CD4-positive, alpha-beta T cell treated with Interleukin-12 subunit alpha and Interleukin-12 subunit beta, for 1 hour (primary cell): ENCODE measurements at regions not wholly inside any gene's neighbourhood (a gene's known extent, or its start where the extent isn't known, plus 50 kb on each side); places are given as distances from the start of the nearest gene placed in this dataset.
"Not testable (repeated sequence)": the region's sequence is repeated elsewhere in the genome, so short reads cannot be mapped to it uniquely, and the experiment has no call there.

Source experiments
- DNase-seq: peaks from one replicate; pipeline ENCODE4 v3.0.0-alpha.2; 2020

DNA sequence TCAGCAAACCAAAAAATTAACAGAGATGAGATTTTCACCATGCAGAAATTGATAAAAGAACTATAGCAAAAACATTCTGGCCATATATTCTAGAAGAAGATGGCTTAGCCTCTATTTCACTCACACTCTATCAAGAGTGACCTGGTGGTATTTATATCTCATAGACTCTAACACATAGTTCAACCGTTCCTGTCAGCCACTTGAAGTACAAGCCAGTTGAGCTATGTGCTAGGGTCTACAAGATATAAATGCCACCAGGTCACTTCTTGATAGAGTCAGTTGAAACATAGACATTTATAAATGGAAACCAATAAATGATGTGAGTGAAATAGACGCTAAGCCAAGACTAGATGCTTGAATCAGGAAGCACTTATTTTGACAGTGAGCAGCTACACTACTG lies 836.7 kb upstream of the EPHA5 start:
- DNase-seq = no peak

DNA sequence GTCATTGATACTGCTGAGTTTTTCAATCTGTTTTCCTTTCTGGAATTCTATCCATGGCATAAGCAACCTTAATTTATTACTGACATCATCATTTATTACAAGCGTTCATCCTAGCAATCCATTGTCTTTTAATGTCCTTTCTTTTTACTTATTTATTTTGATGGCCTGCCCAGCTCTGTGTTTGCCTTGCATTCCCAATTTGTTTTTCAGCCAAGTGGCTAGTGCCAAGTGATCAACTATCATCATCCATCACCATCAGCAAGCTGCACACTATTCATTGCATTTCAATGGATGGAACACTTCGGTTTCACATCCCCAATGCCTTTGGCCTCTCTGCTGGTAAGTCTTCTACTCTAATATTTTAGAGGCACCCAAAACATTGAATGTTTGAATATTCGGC lies 831.7 kb upstream of the EPHA5 start:
- no peak for DNase-seq

DNA sequence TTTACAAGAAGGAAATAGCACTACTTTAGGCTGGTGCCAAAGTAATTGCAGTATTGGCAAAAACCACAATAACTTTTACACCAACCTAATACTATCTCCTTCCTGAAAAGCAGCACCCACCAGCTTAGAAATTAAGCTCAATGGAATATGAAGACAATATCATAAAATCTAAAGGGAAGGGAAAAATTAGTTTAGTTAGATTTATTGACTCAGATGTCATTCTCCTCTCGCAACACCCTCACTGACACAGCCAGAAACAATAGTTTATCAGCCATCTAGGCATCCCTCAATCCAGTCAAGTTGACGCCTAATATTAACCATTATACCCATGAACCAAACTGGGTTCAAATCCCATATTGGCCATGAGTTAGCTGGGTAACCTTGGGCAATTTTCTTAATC lies 820.4 kb upstream of the EPHA5 start:
- no peak for DNase-seq

DNA sequence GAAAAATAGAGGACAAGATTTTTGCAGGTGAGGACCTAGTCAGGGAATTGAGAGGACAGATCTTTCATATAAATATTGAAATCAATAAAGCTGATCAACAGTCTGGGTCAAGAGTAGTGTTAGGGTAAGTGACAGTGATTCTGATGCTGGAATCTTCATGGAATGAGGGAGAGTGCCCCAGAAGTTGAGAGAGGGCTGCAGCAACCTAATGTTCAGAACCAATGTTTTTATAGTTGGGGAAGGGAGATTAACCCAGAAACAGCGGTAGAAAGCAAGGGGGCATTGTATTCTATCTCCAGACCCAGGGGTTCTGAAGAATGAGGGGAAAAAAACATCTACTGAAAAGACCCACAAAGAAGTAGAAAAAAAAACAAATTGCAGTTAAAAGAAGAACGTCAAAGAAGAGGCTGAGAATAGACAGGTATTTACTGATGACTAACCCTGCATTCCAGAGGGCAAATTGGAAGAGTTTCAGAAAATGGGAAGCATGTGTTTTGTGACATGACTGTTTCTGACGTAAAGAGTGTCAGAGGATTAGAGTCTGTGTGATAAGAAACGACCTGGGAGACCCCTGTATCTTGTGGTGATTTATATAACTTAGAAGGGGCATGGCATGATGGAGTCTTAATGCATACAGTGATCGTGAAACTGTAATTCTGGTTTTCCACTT lies 819.6 kb upstream of the EPHA5 start:
- DNase-seq = no peak

DNA sequence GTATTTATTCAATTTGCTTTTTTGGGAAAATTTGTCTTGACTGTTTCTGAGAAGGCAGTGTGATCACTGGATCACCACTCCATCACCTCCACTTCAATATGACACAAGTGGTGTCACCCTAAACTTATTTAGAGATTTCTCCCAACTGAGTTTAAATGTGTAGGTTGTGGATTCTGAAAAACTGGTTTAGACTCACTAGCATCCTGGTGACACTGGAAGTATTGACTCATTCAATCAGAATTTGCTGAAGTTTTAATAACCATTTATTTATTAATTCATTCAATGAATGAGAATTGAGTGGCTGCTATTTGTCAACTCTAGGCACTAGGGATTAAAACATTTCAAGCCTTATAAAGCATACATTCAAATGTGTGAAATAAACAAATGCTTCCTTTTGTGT lies 819.1 kb upstream of the EPHA5 start:
- no peak for DNase-seq

DNA sequence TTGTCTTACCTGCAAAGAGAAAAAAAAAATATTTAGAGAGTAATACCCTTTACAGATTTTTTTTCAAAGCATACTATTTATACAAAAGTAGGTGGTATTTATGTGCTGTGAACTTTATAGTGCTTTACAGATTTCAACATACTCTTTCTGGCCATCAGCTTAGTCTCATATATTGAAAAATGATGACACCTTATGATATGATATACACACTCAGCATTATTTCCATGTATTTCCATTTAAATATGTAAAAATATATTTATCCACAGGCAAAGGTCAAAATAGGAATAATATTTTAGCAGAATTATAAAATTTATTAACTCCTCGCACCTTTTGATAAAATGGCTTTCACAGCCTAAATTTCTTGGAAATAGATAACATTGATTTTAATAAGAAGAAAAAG lies 815.8 kb upstream of the EPHA5 start:
- DNase-seq = no peak

DNA sequence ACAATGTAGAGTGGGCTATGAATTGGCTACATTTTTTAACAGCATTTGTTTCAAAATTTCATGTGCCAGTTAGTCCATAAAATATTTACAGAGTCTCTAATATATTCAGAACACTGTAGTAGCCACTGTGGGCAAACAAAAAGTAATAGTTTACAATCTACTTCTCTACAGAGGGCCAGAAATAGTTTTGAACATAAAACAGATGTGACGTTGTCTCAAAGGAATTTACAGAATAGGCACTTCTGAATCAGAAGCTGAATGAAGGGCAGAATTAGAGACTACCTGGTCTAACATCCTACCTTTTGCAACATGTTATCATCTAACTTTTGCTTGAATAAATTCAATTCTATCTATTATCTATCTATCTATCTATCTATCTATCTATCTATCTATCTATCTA lies 811.9 kb upstream of the EPHA5 start:
- no peak for DNase-seq

DNA sequence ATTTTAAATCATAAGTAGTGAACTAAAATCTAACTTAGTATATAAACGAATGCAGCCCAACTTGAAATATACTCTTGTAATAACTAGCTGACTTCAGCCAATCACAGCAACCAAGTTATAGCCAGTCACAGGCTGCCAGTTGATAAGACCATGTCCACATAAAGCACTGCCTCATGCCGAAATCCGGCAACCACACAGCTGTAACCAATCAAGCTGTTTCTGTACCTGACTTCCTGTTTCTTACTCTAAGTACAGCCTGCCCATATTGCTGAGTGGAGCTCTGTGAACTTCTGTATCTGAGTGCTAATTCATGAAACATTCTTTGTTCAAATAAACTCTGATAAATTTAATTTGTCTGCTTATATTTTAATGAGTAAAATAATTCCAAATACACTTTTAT lies 805.3 kb upstream of the EPHA5 start:
- DNase-seq = no peak

DNA sequence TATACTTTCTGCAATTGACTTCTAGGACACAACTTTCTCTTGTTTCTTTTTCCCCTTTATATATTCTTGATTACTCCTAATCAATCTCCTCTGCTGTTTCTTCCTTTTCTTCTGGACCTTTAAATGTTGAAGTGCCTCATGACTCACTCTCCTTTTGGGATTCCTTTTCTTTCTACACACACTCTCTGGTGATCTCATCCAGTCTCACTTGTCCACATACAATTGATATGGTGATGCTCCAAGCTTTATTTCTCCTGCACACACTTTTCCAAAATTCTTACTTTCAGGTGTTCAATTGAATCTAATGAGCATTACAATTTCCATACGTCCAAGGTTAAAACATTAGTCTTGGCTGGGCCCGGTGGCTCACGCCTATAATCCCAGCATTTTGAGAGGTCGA lies 794.8 kb upstream of the EPHA5 start:
- no peak for DNase-seq

DNA sequence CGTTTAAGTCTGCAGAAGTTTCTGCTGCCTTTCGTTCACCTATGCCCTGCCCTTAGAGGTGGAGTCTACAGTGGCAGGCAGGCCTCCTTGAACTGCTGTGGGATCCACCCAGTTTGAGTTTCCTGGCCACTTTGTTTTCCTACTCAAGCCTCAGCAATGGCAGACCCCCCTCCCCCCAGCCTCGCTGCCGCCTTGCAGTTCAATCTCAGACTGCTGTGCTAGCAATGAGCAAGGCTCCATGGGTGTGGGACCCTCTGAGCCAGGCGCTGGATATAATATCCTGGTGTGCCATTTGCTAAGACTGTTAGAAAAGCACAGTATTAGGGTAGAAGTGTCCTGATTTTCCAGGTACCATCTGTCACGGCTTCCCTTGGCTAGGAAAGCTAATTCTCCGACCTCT lies 792.6 kb upstream of the EPHA5 start:
- DNase-seq = not testable (repeated sequence)

DNA sequence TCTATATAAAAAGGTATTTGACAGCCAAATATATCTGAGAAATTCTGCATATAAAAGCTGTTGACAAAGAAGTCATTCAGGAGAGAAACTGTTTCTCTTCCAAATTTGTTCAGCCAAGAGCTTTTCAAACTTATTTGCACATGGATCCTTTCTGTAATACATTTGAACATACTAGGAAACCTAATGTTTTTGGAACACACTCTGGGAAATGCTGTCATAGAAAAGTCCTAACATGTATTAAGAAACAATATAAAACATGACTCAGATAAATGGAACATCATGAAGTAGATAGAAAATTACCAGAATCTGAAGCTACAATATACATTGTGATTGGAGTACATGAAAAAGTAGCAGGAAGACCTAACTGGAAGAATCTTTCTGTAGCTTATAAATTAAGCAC lies 781.5 kb upstream of the EPHA5 start:
- DNase-seq = no peak

DNA sequence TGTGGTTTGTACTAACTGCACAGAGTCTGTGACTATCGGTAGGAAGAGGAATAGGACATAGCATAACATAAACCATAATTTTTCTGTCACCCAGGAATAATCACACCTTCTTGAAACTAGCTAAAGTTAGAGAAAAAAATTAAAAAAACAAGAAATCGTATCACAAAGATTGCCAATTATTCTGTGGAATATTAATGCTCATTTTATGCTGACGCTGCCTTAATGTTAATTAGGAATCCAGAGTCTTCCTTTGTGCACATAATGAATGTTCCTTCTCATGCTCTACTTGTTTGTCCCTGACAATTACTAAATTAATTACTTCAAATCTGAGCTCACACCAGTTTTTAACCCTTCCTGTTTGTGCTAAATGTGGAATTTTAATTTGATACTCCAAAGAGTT lies 772.7 kb upstream of the EPHA5 start:
- no peak for DNase-seq

DNA sequence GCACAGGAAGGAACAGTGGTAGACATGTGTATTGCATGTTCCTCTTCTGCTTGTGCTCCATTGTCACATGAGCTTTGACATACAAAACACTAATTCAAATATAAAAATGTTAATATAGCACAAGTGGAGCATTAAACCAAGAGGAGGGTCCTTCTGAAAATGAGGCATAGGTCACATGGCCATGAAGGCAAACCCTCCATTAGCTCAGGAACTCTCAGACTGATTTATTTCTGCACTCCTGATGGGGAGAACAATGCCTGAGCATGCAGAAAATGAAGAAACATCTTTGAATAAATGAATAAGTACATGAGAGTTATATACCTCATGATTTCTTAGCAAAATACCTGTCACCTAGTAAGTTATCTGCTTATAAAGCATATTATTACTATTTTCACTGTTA lies 769.2 kb upstream of the EPHA5 start:
- no peak for DNase-seq

DNA sequence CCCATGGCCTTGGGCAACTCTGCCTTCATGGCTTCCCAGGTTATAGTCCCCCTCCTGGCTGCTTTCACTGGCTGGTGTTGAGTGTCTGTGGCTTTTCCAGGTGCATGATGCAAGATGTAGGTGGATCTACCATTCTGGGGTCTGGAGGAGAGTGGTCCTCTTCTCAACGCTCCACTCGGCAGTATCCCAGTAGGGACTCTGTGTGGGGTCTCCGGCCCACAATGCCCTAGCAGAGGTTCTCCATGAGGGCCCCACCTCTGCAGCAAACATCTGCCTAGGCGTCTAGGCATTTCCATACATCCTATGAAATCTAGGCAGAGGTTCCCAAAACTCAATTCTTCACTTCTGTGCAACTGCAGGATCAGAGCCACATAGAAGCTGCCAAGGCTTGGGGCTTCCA lies 763.4 kb upstream of the EPHA5 start:
- DNase-seq = no peak

DNA sequence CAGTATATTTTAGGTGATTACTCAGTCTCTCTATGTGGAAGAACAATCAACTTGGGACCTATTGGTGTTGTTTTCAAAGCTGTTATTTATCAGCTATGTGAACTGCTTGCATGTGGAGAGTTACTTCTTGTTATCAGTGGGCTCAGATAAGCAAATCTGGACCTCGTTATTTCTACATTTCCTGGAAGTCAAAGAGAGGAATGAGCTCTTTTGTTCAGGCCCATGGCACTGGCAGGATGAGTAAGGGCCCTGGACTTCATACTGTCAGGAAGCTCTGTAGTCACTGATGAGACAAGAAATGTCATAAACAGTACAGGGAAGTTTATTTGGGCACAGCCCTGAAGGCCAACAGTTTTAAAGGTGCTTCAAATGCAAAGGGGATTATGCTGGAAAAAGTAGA lies 760.6 kb upstream of the EPHA5 start:
- no peak for DNase-seq

DNA sequence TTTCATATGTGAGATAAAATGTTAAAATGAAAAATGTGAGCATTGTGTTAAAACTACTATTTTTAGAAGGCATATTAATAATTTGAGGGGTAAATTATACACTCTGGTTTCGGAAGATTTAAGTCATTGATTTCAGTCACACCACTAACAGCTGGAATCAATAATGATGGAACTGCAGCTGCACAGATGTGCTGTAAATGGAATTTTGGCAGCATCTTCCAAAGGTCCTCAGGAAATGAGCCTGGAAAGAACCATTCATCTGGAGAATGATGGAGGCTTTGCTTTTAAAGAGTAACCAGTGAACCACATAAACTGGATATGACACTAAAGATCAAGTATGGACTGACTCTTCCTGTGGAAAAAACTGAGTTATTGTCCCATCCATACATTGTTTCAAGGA lies 759.0 kb upstream of the EPHA5 start:
- DNase-seq = no peak

DNA sequence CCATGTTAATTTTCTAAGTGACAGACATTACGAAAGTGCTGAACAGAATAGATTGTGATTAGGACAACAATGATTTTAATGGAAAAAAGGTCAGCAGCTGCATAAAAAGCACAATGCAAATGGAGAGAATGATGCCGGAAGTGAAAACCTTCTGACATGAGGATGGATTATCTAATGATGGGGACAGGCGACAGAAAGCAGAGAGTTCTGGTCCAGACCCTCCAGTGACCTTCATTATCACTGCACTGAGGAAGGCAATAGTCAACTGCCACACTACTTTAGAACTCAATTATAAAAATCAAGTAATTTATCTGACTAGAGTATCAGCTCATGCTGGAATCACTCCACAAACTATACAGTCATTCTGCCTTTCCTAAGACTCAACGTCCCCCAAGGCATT lies 746.1 kb upstream of the EPHA5 start:
- no peak for DNase-seq

DNA sequence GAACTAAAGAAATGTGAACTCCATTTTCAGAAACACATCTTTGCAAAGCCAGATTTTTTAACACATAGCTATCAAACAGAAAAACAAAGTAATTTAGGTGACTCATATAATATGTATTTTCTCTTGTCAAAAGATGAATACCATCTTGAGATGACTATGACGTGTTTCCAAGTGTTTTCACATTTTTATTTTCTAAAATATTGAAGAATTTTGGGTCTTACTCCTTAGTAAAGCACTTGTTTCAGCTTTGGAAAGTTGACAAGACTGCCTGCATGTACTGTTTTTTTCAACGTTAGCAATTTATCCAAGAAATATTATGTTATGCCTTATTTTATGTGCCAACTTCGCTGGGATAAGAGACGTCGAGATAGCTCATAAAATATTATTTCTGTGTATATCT lies 733.9 kb upstream of the EPHA5 start:
- DNase-seq = no peak

DNA sequence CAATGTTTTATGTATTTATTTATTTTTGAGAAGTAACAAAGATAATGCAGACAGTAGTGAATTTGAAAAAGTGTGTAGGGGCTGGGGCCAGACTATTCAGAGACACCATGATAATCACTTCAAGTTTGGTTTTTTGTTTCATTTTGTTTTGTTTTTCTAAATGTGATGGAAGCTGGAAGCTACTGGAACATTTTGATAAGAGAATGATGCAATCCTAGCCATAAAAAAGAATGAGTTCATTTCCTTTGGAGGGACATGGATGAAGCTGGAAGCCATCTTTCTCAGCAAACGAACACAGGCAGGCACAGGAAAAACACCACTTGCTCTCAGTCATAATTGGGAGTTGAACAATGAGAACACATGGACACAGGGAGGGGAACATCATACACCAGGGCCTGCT lies 706.6 kb upstream of the EPHA5 start:
- no peak for DNase-seq

DNA sequence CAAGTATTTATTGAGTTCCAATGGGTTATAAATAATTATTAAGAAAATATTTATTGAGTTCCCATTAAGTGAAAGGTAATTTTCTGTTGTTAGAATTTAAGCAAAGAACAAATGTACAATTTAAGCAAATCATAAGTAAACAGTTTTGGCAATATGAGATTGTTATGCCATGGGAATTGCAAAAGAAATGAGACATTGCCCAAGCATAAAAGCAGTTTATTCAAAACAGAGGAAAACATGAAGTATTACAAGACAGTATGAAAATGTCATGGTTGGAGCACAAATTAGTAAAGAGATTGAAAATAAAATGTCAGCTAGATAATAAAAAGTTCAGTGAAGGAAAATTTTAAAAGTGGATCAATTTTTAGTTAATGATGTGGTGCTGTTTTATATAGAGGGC lies 706.1 kb upstream of the EPHA5 start:
- DNase-seq = no peak

DNA sequence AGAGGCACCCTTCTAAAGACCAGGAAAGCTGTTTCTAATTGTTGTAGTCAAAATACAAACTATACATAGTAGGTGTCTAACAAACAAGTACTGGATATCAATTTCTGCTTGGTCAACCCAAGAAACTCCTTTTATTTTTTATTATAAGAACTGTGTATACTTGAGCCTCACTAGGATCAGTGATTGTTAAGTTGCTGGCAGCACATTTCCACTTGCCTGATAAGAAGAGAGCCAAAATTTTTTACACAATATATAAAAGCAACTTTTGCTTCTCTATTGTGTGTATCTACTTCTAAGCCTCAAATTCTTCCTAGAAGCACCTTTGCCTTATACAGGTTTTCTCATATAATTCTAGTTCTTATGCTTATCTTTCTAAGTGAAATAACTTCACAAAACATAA lies 703.0 kb upstream of the EPHA5 start:
- DNase-seq = no peak

DNA sequence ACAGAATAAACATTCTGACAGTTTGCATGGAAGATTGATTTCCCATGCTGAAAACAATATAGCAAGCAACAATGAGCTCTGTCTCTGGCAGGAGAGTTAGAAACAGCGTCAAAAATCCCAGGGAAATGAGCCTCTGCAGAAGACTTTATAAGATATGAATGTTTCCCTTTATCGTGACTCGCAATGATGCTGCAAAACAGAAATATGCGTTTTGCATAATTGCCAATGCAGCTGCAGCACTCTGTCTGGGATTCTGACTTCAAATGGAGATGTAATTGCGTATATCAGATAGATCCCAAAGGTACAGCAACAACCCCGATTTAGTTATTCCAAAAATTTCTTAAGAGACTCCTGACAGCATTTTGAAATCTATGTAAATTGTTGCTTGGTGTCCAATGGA lies 702.4 kb upstream of the EPHA5 start:
- no peak for DNase-seq

DNA sequence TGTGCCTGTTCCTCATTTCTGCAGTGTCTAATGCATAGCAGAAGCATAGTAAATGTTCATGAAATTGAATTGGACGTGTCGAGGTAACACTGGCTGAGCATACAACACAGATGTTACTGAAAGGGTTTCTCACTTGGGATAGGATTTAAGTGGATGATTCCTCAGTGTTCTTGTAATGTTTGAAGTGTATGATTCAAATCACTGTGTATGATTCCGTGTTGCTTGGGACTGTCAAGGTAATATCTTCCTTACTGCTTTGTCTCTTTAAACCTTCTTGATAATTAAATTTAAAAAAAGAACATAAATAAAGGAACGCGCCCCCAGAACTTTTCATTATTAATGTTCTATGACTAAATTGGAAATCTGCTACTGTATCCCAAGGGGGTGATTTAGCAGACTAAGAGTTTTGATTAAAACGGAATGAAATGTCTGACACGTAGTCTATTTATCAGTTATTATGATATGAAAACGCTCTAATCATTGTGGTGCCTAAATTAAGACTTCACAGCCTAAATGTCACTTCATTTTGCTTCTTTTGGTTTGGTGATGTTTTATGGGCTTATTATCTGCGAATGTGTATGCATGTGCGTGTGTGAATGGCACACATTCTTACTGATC lies 696.9 kb upstream of the EPHA5 start:
- no peak for DNase-seq

DNA sequence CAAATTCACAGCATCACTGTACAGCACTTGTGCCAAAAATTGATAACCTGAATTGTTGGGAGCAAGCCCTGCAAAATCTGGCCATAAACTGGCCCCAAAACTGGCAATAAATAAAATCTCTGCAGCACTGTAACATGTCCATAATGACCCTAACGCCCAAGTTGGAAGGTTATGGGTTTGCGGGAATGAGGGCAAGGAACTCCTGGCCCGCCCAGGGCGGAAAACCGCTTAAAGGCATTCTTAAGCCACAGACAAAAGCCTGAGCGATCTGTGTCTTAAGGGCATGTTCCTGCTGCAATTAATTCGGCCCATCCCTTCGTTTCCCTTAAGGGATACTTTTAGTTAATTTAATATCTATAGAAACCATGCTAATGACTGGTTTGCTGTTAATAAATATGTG lies 690.1 kb upstream of the EPHA5 start:
- DNase-seq = not testable (repeated sequence)

DNA sequence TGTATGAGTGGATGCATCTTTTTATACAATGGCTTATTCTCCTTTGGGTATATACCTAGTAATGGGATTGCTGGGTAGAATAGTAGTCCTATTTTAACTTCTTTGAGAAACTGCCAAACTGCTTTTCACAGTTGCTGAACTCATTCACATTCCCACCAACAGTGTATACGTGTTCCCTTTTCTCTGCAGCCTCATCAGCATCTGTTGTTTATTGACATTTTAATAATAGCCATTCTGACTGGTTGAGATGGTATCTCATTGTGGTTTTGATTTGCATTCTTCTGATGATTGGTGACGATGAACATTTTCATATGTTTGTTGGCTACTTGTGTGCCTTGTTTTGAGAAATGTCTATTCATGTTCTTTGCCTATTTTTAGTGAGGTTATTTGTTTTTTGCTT lies 687.0 kb upstream of the EPHA5 start:
- DNase-seq = no peak
